ENCODE measurements at regions not wholly inside any gene's neighbourhood (a gene's known extent, or its start where the extent isn't known, plus 50 kb on each side); places are given as distances from the start of the nearest gene placed in this dataset.

DNA sequence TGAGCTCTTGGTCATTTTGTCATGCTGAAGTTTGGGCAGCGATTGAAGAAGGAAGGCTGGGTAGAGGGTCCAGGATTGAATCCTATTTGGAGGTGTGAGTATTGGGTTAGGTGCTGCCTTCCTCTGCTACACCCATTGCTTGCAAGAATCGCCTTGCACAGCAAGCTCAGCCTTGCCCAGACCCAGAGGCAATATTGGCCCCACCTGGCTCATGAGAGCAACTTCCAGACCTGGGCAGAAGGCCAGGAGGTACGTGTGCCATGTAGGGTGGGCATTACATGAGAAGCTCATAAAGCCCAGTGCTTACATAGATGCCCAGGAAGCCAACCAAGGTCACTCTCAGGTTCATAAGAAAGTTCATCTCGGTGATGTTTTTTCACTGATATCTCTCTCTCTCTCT lies 718.0 kb downstream of the EFNB2 start:
- DNase-seq, result no peak

DNA sequence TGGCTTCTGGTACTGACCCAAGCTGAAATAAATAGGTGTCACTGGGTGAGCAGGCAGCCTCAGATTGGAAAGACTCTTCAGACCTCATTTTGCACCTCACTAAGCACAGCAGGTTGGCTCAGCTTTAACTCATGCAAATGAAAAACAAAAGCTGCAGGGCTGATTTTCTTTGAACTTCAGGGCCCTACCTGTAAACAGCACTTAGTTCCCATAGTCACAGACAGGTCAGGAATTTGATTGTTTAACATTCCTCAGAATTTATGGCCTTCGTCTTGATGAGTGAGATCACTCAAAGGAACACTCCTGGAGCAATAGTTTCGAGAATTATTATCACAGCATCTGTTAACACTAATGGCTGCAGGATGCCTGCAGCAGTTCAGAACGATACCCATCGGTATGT lies 718.5 kb downstream of the EFNB2 start:
- no peak for DNase-seq

DNA sequence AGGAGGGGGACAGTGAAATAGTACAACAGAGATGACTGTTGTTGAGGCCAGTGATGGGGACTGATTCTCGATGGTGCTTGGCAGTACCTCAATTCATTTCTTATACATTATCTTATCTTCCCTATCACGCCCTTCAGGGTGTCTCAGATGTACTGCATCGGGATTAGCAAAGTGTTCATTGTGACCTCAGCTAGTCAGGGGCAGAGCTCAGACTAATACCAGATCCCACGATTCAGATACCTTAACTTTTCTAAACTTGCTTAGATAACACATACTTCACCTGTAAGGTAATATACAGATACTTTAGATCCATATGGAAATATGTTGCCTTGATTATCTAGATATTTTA lies 720.6 kb downstream of the EFNB2 start:
- DNase-seq, result no peak

DNA sequence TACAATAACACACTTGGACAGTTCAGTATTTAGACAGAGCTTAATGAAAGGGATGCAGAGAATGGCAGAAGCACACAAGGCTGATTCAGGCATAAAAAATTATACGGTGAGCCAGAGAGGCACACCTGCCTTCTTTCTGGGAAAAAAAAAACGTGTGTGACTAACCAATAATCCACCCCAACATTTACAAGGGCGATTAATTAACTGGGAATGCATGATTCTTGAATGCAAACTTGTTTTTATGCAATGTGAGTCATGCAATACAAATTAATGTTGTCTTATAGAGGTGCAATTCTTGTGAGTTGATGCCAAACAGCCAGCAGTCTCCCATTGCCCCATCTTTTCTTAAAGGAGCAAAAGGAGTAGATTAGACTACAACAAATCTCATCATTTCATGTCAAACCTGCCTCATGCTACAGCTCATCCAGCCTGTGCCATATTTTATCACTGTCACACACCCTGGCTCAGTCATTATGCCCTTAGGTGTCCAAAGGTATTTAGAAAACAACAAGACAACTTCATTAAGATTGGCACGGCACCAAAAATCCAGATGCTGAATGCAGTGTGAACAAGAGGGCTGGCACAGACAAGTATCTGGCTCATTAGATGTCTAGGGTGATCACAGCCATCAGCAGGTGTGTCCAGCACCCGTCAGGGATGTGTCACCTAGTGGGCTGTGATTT lies 721.1 kb downstream of the EFNB2 start:
- no peak for DNase-seq

DNA sequence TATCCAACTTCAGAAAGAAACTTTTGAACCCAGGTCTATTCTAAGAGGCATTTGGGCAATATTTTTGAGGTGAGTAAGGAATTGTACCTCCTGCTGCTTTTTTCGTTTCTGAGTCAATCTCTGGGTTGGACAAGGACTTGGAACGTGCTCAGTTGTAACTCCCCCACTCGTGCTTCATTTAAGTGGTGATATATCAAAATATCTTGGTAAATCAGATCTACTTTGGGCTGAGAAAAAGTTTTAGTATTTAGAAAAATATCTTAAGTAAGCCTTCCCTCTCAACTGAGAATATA lies 728.9 kb downstream of the EFNB2 start:
- DNase-seq, result no peak

DNA sequence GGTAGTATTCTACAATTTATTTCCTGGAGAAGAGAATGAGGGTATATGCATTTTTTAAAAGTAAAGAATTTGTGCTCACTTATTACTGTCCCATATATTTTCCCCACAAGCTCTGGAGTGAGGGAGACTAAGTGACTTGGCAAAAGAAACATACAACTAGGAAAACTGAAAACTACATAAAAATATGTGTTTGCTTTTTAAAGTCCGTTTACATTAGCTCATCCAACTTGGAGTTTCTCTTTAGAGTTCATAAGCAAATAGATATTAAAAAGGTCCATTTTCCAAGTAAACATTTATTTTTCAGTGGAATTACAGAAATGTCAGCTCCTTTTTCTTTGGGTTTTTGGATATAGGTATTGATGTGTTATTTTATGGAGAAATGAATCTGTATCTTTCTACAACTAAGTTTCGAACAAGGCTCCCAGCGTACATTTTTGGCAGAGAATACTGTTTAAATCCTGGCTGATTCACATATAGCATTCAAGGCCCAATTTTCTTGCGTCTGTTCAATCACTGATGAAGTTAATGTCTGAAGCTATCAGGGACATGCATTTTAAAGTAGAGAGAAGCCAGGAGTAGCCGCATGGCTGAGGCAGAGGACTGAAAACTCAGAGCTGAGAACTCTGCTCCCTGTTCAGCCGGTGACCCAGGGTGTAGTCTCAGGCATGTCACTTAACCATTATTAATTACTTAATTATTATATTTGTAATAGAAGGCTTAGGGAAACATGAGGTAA lies 729.4 kb downstream of the EFNB2 start:
- no peak for DNase-seq

DNA sequence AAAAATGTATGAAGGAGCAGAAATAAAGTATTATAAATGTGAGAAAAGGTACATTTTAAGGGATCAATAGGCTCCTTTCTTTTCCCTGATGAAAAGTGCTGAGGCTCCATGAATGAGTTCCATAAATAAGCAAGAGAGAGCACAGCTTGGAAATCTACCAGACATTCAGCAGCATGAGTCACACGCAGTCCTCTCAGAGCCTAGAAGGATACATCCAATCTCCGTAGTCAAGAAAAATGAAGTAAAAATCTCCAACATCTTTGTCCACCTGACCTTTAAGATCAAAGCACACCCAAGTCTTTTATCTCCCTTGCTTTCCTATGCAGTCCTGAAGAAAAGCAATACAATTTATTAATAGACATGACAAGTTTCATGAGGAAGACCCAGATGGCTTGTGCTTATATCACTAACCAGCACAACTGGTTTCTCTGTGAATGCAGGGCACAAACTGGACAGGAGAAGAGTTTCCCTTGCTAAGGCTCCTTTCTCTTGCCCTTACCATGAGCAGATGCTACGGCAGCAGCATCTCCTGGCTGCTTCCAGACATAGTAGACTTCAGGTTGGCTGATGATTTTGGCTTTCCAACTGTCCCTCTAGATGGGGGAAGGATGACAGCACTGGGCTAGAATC lies 730.8 kb downstream of the EFNB2 start:
- DNase-seq, result no peak

DNA sequence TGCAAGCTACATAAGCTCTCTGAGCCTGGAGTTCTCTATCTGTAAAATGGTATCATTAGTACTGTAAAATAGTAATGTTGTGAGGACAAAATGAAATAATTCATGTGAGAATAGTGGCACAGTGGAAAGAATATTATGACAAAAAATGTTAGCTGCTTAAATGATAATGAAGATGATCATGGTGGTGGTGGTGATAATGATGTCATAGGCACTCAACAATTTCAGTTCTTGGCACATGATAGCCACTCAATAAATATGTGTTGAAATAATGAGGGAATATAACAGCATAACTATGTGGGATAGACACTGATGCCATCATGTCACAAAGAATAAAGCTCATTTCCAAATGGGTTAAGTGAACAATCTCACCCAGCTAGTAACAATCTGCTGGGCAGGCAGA lies 736.3 kb downstream of the EFNB2 start:
- DNase-seq, result no peak

DNA sequence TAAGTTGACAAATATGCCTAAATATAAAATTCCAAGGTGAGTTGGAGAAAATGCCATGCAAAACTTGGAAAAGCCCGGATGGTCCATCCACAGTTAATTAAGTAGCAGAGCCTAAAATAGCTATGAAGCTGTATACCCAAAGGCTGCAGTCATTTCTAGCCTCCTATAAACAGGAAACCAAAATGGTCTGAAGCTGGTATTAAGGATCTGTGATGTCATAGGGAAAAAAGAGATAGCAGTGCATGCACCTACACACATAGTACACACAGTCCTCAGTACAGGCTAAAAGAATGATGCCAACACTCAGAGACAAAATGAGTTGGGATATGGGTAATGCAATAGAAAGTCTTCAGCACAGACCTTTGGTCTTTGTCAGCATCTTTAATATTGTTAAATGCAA lies 736.9 kb downstream of the EFNB2 start:
- no peak for DNase-seq

DNA sequence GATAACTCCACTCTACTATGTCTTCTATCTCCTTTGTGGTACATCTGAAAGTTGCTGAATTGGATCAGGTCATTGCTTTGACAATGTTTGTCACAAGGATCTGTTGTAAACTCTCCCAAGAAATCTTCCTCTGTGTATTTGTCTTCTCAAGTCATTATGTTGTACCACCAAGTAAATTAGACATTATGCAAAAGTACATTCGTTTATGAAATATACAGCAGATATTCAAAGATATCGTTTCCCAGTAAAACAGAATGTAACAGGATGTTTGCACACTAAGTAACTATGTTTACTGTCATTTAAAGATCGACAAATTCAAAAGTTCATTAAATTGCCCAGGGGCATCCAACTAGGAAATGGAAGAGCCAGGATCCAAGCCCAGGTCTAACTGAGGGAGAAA lies 739.4 kb downstream of the EFNB2 start:
- no peak for DNase-seq

DNA sequence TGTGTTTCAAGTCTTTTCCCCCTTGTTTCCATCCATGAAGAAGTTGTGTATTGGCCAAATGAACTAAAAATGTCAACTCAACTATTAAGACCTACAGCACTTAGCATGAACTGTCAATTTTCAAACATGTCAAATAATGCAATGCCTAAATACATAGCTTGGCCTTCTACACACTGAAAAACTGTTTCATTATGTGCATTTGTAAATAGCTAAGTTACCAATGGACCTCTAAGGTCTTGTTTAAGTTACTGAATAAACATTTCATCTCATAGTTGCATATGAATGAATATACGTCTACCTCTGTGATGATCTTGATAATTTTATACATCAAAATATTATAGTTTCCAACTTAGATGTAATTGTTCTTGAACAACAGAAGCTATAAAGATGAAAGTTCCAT lies 744.5 kb downstream of the EFNB2 start:
- no peak for DNase-seq

DNA sequence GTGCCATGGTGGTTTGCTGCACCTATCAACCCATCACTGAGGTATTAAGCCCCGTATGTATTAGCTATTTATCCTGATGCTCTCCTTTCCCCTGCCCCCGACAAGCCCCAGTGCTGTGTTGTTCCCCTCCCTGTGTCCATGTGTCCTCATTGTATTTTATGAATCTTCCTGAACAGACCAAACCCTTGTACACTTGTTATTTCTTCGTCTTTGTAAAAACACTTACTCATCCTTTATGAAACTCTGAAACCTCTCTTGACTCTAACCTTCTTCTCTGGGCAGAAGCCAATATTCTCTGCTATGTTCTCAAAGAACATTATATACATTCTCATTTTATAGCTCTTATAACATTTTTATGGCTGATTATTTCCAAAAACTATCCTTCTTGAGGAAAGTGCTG lies 746.9 kb downstream of the EFNB2 start:
- no peak for DNase-seq

DNA sequence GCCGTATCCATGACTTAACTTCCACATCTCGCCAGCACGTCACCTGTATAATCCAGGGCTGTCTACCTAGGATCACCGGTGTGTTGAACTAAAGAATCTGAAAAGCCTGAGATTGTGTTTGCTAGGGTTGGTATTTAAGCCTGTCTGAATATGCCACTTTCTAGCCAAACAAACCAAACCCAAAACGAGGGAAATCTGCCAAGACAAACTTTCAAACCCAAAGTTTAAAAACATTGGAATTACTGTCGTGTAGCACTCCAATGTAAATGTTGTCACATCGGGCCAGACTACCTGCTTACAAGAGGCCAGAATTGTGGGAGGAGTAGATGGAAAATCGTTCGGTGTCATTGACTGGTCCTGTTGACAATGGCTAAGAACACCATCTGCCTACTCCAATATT lies 747.8 kb downstream of the EFNB2 start:
- no peak for DNase-seq

DNA sequence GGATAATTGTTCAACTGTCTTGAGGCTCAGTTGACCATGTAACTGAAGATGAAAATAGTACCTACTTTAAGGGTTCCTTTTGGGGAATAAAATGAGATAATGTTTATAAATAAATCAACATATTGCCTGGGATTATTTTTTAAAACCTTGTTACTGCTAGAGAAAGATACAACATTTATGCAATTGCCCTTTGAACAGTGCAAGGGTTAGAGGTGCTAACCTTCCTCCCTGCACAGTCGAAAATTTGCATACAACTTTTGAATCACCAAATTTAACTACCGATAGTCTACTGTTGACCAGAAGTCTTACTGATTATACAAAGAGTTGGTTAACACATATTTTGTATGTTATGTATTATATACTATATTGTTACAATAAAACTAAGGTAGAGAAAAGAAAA lies 750.0 kb downstream of the EFNB2 start:
- no peak for DNase-seq

DNA sequence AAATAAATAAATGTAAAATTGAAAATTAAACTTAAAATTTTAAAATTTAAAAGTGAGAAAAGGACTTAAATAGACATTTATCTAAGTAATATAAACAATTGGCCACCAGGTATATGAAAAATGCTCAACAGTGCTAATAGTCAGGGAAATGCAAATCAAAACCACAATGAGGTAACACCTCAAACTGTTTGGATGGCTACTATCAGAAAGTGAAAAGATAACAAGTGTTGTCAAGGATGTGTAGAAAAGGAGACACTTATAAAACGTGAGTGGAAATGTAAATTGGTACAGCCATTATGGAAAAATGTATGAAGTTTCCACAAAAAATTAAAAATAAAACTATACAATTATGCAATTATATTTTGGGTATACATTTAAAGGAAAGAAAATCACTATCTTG lies 752.2 kb downstream of the EFNB2 start:
- no peak for DNase-seq

DNA sequence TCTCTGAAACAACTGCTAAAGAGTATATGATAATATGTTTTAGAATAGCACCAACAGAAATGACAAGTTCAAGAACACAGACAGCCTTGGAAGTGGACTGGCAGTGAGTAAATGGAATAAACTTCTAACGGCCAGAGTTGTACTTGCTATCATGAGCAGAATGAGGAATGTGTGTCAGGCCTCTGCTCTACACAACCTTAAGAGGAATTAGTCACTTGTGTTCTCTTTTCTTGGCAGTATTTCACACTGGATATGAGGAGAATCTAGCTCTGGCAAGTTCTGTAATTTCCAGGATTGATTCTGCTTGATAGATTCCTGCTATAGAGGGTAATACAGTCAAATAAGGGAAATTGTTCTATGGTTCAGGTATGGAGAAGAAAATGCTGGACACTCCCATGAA lies 757.3 kb downstream of the EFNB2 start:
- DNase-seq, result no peak

DNA sequence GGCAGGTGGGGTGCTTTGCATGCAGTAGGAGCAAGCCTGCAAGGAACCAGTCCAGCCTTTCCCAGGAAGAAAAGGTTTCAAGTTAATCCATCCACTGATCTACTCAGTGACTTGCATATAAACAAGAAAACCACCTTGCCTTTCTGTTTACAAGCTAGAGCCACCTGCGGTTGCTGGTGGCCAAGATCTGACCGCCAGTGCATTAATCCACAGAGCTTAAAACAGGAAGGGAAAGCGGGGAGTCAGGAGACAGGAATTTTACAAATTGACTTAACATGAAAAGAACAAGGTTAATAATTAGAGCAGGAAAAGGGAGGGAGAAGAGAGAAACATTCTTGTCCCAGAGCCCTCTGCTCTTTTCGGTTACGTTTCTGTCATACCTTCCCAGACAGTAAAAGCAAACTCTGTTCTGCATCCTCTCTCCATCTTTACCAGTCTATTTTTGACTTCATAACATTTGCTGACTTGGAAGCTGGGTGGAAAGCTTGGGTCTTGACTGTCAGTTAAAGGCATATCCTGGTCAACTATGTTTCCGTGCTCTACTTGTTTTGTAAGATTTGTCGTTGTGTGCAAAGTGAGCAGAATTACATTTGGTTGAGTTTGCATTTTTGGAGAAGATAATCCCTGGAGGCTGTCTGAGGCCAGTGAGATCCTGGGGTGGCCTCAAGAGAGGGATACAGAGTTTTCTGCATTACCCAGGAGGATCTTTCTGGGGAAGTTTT lies 760.6 kb downstream of the EFNB2 start:
- DNase-seq, result no peak

DNA sequence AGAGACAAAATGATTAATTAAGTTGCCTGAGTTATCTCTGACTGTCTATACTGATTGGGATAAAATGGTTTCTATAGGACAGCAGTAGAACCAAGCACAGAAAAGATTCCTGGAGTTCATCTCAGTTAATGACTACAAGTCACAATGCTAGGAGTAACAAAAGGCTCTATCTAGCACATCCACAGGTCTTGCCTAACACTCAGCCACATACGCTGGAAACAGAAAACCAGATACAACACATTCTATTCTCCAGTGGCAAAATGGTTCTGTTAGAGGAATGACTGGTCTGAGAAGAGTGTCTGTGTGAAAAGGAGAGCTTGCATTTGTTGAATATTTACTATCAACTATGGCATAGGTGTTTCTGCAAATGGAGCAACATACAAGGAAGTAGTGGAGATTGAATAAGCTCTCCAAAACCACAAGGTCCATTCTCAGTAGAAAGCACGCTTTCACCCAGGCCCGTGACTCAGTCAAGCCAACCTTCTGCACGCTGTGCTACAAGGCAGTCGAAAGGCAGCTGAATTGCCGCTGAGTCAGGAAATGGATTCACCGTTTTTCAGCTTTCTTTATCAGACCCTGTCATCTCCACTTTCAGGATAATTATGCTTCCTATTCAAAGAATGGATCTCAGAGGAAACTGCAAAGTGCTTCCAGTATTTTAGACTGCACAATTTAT lies 761.5 kb downstream of the EFNB2 start:
- DNase-seq, result no peak

DNA sequence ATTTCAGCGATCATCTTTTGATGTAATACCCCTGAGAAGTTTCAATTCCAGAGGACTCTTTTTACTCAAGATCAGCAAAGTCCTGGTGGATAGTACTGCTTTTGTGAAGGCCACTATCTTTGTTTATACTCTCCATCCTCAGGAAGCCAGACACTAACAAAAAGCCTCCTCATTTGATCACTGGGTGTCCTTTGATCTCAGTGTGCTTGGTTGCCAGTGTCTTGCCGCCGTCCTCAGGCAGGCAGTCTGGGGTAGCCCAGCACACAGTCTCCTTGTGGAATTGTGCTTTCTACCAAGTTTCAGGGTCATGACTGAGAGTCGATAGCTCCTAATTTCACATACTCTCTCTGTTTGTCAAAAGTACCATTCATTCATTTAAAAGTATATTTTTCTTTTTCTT lies 762.2 kb downstream of the EFNB2 start:
- no peak for DNase-seq

DNA sequence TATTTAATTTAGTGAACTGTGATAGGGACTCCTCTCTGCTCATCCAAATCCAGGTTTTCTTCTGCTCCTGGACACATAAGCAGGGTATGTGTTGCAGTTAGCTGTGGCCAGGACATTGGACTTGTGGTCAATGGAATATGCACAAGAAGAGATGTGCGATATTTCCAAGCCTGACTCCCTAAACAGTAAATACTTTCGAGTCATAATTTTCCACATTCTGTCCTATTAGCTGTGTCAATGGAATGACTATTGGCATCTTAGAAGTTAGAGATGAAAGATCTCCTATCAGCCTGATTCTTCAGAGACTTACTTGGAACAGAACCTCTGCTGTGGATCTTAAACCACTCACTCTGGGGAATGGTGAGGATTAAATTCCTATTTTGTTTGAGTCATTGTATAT lies 771.0 kb downstream of the EFNB2 start:
- DNase-seq, result no peak

DNA sequence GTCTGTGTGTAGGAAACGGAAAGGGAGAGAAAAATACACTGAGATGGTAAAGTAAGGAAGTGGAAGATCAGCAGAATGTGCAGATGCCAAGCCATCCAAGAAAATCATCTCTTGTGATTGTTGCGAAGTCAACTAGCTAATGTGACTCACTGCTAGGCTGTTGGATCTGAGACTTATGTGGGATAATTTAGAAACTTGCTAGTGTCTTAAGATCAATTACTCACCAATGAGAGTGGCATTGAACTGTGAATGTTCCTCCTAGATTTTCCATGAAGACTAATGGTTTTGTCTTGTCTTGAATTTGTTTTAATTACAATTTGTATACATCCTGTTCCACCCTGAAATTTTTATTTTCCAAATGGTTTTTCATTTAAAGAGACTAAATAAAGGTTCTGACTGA lies 771.6 kb downstream of the EFNB2 start:
- no peak for DNase-seq

DNA sequence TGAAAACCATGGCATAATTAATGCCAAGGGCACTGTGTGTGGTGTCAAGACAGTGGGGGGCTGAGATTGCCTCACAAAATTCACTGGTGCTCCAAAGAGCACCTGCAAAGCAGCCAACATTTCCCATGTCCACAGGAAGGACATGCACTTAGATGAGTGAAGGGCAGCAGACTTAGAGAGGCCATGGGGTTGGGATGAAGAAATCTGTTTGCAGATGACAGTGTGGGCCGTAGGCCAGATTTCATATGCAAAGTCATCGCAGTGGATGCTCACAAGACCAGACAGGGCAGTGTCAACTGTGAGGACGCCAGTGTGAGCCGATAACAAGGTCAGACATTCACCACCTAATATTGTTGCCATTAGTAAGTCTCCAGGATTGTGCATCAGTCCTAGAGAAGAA lies 773.4 kb downstream of the EFNB2 start:
- DNase-seq, result no peak

All from inflammatory macrophage treated with lipopolysaccharide for 1 hour (primary cell).